Suppressor macrophage treated with lipopolysaccharide for 4 hours (primary cell): ENCODE measurements at regions not wholly inside any gene's neighbourhood (a gene's known extent, or its start where the extent isn't known, plus 50 kb on each side); places are given as distances from the start of the nearest gene placed in this dataset.
A peak's percentile ranks its signal among the peaks of the same experiment; 100 is the strongest.

Experiments used
- DNase-seq: peaks from one replicate; pipeline ENCODE4 v3.0.0-alpha.2; 2020

DNA sequence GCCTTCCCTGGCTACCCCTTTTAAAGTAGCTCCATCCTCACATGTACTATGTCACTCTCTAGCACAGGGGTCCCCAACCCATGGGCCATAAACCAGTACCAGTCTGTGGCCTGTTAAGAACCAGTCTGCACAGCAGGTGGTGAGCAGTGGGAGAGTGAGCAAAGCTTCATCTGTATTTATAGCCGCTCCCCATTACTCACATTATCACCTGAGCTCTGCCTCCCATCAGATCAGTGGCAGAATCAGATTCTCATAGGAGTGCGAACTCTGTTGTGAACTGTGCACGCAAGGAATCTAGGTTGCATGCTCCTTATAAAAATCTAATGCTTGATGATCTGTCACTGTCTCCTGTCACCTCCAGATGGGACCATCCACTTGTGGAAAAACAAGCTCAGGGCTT is 116.6 kb upstream of the FOXD3 start:
- no peak for DNase-seq

DNA sequence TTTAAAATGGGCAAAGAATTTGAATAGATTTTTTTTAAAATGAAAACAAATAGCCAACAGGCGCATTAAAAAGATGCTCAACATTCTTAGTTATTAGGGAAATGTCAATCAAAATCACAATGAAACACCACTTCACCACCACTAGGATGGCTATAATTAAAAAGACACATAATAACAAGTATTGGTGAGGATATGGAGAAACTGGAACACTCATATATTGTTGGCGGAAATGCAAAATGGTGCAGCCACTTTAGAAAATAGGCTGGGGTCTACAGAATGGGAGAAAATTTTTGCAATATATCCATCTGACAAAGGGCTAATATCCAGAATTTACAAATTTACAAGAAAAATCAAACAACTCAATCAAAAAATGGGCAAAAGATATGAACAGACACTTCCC is 107.8 kb upstream of the FOXD3 start:
- no peak for DNase-seq

DNA sequence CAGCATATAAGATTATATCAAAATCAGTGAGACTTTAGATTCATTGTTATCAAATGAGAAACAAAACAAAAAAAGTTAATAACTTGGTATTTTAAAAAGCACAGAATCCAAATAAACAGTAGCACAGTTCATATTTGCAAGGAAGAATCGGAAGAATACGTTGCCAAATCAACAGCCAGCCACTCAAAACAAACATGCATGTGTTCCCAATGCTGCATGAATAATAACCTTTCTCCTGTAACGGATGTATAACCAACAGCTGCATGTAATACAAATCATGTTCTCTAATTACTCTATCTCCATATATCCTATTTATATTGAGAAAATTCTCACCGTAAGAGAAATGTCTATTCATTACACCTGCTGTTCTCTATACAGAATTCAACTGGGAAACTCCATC is 98.9 kb upstream of the FOXD3 start:
- no peak for DNase-seq

DNA sequence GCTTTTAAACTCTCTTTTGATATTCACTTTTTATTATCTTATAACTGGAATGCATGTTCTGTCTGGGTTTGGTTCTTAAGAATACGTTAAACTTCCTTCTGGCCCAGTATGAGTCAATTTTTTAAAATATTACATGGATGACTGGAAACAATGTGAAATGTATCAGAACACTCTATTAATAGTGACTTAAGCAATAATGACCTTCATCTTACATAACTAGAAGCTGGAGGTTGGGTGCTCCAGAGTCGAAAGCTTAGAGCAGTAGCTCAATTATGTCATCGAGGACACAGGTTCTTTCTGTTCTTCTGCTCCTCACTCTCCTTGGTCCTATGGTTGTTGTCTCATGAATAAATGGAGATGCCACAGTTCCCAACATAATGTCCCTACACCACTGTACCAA is 91.6 kb upstream of the FOXD3 start:
- peak; percentile 16 for DNase-seq

DNA sequence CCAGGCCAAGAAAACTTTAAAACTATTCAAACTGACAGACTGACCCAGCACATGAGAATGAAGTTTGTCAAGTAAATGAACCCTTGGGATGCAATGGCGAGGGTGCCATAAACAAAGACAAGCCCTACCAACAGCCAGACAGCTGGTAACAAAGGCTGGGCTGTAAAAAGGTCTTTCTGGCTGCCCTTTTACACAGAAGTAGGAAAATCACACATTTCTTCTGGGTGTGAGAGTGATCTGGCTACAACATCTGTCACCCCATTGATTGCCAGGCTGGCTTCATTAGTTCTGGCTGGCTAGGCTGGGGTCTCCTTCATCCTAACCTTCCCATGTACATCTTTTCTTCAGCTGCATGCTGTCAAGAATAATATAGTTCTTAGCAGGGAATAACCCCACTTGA is 83.6 kb upstream of the FOXD3 start:
- DNase-seq, result no peak

DNA sequence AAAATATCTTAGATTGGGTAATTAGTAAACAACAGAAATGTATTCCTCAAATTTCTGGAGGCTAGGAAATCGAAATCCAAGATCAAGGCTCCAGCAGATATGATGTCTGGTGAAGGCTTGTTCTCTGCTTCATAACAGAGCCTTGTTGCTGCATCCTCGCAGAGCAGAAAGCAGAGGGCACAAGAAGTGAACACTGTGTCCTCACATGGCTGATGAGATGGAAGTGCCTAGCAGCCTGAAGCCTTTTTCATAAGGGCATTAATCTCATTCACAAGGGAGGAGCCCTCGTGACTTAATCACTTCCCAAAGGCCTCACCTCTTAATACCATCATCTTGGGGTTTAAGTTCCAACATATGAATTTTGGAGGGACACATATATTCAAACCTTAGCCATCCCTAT is 77.2 kb upstream of the FOXD3 start:
- DNase-seq, result no peak

DNA sequence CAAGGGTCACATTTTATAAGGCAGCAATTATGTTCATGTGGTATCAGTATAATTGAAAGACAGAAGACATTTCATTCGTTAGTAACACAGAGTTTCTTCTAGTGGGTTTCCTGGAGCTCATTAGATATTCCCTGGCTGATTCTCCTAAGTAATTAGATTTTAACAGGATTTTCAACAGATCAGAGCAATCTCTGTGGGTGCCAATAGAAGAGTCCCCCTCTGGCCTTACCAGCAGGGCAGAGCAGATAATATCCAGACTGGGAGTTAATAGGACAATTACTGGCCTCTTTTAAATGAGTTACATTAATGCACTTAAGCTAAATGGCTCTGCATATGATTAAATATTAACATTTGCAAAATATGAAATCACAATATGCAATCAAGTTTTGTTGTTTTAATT is 74.2 kb upstream of the FOXD3 start:
- no peak for DNase-seq

DNA sequence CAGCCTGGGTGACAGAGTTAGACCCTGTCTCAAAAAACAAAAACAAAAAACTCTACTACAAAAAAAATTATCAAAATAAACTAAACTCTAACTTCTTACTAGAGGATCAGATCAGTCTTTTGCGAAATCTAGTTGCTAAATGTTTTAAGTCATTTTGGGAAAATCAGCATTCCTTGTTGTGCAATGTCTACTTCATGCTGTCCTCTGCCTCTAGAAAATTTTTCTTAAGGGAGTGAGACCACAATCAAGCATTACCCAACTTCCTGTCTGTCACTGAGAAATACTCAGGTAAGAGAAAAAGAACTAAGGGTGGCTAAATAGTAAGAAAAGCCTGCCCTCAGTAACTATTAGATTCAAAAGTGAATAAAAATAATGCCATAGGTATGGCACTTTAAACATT is 67.2 kb upstream of the FOXD3 start:
- DNase-seq, result no peak

DNA sequence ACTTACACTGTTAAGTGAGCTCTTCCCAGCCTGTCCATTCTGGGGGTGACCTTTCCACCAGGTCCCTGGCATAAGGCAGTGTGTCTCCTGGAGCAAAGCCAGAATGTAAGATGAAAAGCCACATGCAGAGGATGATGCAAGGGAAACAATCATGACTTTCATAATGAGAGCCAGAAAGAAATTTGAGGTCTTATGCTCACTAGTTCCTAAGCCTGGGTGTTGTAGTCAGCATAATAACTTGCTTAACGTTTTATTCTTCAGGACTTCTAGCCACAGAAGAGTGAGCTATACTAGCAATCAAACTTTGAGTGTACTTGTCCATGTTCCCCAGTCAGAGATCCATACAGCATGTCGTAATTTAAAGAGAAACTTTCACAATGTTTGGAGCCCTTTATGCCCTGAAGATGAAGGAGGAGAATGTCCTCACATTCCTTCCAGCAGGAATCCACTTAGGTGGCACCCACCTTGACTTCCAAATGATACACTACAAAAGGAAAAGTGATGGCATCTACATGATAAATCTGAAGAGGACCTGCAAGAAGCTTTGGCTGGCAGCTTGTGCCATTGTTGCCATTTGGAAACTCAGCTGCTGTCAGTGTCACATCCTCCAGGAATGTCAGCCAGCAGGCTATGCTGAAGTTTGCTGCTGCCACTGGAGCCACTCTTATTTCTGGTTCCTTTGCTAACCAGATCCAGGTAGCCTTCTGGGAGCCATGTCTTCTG is 60.5 kb upstream of the FOXD3 start:
- DNase-seq, result peak; percentile 15

DNA sequence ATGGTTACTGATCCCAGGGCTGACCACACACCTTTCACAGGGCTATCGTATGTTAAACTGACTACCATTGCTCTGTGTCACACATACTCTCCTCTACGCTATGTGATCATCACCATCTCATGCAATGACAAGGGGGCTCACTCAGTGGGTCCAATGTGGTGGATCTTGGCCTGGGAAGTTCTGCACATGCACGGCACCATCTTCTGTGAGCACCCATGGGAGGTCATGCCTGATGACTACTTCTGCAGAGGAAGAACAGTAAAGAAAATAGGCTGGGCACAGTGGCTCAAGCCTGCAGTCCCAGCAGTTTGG is 60.0 kb upstream of the FOXD3 start:
- no peak for DNase-seq

DNA sequence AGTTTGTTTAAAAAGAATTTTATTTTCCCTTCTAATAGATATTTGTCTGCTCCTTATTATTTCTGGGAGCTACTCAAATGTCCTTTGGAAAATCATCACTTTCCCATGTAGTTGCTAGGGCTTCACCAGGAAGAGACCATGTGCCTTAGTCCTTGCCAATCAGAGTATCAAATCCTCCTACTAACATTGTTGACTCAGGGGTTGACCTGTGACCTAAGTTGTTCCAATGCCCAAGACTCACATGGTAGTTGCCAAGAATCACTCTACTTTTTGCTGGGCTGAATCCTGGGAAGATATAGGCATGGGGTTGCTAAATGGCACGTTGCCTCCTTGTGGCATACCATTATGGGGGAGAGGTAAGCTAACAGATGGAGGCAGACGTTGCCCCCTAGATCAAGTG is 58.2 kb upstream of the FOXD3 start:
- DNase-seq, result no peak

DNA sequence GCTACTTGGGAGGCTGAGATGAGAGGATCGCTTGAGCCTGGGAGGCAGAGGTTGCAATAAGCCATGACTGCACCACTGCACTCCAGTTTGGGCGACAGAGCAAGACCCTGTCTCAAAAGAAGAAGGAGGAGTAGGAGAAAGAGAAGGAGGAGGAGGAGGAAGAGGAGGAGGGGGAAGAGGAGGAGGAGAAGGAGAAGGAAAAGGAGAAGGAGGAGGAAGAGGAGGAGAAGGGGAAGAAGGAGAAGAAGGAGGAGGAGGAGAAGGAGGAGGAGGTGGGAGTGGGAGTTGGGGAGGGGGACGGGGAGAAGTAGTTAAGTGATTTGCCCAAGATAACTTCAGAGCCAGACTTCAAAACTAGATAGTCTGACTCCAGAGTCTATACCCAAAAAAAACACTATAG is 55.5 kb upstream of the FOXD3 start:
- DNase-seq, result no peak

DNA sequence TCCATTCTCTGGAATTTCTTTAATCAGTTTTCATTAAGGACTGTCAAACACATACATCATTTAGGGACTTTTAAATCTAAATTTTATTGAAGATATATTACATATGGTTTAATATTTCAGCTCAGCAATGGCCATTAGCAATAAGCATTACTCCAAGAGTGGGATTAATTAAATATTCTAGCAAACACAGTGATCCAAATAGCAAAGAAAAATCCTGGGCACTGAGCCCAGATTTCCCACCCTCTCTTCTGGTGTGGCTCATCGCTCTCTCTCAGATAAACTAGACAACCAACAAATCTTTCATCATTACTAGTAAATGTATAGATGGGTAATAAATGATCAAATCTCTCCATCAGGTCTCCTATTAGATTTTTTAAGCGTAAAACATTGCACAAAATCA is 53.5 kb upstream of the FOXD3 start:
- no peak for DNase-seq

DNA sequence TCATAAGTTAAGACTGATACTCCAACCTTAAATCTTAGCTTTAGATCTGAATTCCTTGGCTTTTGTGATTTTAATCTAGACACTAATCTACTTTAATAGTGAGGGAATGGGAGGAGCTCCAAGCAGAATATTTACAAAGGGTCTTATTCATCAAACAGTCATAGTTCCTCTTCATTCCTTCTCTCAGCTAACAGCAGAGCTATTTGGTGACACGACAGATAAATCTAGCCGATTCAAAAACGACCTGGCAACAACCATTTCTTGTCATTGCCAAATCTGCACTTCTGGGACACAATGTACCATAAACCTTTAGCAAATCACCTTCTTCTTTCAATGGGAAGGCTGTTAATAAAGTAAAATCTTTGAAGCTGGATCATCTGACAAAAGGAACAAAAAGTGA is 52.8 kb upstream of the FOXD3 start:
- DNase-seq, result no peak
